WERI-Rb-1 (cell line): ENCODE measurements at regions not wholly inside any gene's neighbourhood (a gene's known extent, or its start where the extent isn't known, plus 50 kb on each side); places are given as distances from the start of the nearest gene placed in this dataset.

ENCODE experiments used
- DNase-seq: peaks from one replicate; pipeline ENCODE4 v3.0.0-alpha.2; 2020
- H3K27ac ChIP-seq: fragments of 250-450 bp; sonication (Bioruptor Pico); 2 replicates; pipeline ENCODE4 v1.5.1; 2020; ENCODE audit warnings: mild to moderate bottlenecking, moderate library complexity
- H3K27me3 ChIP-seq: fragments of 250-450 bp; sonication (Bioruptor Pico); 2 replicates; pipeline ENCODE4 v1.5.1; 2021; ENCODE audit warnings: mild to moderate bottlenecking, low read depth, moderate library complexity; ENCODE audit not compliant: insufficient read depth, severe bottlenecking
- H3K36me3 ChIP-seq: fragments of 250-450 bp; sonication (Bioruptor Pico); 2 replicates; pipeline ENCODE4 v1.5.1; 2020; ENCODE audit warnings: mild to moderate bottlenecking, moderate library complexity
- H3K4me3 ChIP-seq: 2 replicates; pipeline ENCODE4 v1.5.1; 2011; ENCODE audit warnings: low read depth, mild to moderate bottlenecking, control low read depth, low read length
- H3K9me3 ChIP-seq: fragments of 250-450 bp; sonication (Bioruptor Pico); 2 replicates; pipeline ENCODE4 v1.5.1; 2021; ENCODE audit warnings: mild to moderate bottlenecking, moderate library complexity; ENCODE audit not compliant: severe bottlenecking
- TF ChIP-seq, protein P1 (sequence below): IDR thresholded peaks from 2 replicates; pipeline ENCODE4 v1.5.1; 2011; ENCODE audit warnings: low read depth, mild to moderate bottlenecking, control low read depth, inconsistent platforms, low read length

DNA sequence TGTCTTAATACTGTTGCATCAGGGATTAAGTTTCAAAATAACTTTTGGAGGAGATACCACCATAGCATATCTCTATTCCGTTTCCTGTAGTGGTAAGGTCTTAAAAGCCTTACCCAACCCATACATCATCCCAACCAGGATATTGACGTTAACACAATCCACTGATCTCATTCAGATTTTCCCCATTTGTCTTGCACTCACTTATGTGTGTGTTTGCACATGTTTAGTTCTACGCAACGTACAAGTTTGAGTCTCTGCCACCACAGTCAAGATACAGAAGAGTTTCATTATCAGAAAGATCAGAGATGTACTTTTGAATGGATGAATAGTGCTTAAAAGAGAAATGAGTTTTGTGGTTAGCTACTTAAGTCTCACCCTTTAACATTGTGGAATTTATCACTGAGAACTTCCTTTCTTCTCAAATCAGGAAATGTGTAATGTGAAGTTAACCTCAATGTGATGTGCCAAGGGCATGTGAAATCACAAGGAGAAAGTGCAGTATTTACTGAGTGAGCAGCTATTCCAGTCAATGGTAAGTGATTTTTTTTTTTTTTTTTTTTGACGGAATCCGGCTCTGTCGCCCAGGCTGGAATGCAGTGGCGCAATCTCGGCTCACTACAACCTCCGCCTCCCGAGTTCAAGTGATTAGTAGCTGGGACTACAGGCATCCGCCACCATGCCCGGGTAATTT, 69.2 kb upstream of the EPHA4 start:
- Histone ChIP-seq H3K36me3 (no peaks in the 10 kb centered on the region), H3K4me3 (no peak overlapping the region), H3K27me3 (no peaks in the 10 kb centered on the region), H3K9me3 (no peaks in the 10 kb centered on the region), H3K27ac (no peak overlapping the region)
- no peak for DNase-seq
- TF ChIP-seq, protein P1, sequence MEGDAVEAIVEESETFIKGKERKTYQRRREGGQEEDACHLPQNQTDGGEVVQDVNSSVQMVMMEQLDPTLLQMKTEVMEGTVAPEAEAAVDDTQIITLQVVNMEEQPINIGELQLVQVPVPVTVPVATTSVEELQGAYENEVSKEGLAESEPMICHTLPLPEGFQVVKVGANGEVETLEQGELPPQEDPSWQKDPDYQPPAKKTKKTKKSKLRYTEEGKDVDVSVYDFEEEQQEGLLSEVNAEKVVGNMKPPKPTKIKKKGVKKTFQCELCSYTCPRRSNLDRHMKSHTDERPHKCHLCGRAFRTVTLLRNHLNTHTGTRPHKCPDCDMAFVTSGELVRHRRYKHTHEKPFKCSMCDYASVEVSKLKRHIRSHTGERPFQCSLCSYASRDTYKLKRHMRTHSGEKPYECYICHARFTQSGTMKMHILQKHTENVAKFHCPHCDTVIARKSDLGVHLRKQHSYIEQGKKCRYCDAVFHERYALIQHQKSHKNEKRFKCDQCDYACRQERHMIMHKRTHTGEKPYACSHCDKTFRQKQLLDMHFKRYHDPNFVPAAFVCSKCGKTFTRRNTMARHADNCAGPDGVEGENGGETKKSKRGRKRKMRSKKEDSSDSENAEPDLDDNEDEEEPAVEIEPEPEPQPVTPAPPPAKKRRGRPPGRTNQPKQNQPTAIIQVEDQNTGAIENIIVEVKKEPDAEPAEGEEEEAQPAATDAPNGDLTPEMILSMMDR = no peak

DNA sequence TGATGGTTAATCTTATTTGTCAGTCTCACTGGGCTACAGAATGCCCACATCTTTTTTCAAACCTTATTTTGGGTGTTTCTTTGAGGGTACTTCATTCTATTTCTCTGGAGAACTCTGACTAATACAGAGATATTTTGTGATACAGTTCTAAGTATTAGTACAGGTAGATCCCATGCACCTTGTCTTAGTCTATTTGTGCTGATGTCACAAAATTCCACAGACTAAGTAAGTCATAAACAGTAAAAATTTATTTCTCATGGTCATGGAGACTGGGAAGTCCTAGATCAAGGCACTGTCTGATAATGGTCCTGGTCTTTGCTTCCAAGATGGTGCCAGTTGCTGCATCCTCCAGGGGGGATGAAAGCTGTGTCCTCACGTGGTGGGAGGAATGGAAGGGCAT, 68.6 kb upstream of the EPHA4 start:
- Histone ChIP-seq H3K9me3 (no peaks in the 10 kb centered on the region), H3K27ac (no peak overlapping the region), H3K36me3 (no peaks in the 10 kb centered on the region), H3K4me3 (no peak overlapping the region), H3K27me3 (no peaks in the 10 kb centered on the region)
- TF ChIP-seq, protein P1 = no peak
- DNase-seq = no peak

DNA sequence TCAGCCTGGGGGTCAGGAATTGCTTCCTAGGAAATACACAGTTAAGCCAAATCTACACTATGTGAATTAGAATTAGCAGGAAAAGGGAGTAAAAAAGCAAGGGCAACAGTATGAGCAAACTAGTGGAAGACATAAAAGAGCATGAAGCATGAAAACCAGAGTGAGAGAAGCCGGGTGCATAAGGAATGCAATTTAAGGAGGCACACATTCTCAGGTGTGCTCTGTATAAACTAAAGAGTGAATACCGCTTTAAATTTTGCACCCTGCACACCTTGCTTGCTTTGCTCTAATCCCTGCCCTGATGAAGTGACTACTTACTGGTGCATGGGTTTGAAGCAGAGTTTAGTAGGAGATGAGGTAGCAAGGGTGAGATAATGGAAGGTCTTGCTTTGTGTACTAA, 65.7 kb upstream of the EPHA4 start:
- H3K36me3 ChIP-seq = no peaks in the 10 kb centered on the region
- H3K27ac ChIP-seq = no peak overlapping the region
- no peak overlapping the region for H3K4me3 ChIP-seq
- TF ChIP-seq, protein P1 = no peak
- no peaks in the 10 kb centered on the region for H3K9me3 ChIP-seq
- DNase-seq = no peak
- no peaks in the 10 kb centered on the region for H3K27me3 ChIP-seq

DNA sequence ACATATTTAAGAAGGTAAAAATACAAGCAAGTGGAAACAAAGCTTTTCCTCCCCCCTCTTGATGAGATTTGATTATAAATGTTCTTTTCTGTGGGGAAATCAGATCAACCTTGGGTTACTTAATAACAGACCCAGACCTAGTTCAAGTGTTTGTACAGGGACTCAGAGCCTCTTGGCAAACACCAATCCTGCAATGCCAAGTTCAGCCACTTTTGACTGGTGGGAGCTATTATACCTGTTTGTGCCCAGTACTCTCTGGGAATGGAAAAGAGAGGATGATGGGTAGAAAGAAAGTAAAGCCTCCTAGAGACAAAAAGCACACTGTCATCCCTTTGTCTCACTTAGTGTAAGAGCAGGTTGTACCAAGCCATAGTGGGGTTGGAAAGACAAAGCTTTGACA, 63.8 kb upstream of the EPHA4 start:
- H3K36me3 ChIP-seq = no peaks in the 10 kb centered on the region
- no peak for DNase-seq
- H3K27ac ChIP-seq = no peak overlapping the region
- no peak overlapping the region for H3K4me3 ChIP-seq
- H3K9me3 ChIP-seq = no peaks in the 10 kb centered on the region
- H3K27me3 ChIP-seq = no peaks in the 10 kb centered on the region
- TF ChIP-seq, protein P1 = 0 out of 2 replicates have a peak, but pooled peaks have one; percentile 13

DNA sequence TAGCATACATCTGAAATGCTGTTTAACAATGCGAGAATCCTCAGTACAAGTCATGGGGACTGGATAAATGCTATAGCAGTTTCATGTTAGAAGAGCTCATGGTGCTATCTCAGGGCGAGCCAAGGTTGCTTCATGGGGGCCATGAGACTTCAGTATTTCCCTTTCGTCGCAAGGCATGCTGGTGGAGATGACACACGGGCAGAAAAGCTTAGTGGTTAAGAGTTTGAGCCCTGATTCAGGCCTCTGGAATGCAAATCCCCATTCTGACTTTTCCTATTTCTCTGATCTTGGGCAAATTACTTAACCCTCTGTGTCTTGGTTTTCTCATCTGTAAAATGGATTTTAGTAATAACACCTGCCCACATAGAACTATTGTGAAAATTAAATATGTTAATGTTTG, 57.4 kb upstream of the EPHA4 start:
- no peaks in the 10 kb centered on the region for H3K9me3 ChIP-seq
- TF ChIP-seq, protein P1 = no peak
- H3K27ac ChIP-seq = no peak overlapping the region
- H3K27me3 ChIP-seq = no peaks in the 10 kb centered on the region
- no peaks in the 10 kb centered on the region for H3K36me3 ChIP-seq
- H3K4me3 ChIP-seq = no peak overlapping the region
- DNase-seq = no peak

DNA sequence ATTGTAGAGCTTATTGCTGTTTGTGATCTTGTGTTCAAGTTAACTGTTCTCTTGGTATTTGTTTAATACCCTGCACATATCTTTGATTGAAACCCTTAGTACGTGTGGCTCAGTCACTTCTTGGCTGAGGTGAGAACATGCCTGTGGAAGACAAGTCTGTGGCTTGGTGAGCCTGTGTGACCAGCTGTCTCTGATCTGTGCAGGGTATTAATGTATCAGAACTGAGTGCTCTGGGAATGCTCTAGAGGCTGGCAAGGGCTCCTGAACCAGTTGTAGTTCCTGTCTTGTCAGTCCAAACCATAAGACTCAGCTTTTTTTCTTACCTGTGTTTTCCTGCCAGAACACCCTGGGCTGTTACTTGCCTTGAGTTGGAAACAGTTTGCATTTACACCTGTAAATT, 52.4 kb upstream of the EPHA4 start:
- Histone ChIP-seq H3K27ac (no peak overlapping the region), H3K9me3 (no peaks in the 10 kb centered on the region), H3K27me3 (no peaks in the 10 kb centered on the region), H3K36me3 (no peaks in the 10 kb centered on the region), H3K4me3 (no peak overlapping the region)
- TF ChIP-seq, protein P1 = no peak
- DNase-seq = no peak
